Esophagus muscularis mucosa (tissue), 4 donors: ENCODE measurements at regions not wholly inside any gene's neighbourhood (a gene's known extent, or its start where the extent isn't known, plus 50 kb on each side); places are given as distances from the start of the nearest gene placed in this dataset.
A peak's percentile ranks its signal among the peaks of the same experiment; 100 is the strongest.

Experiments used
- DNase-seq: peaks from one replicate; pipeline ENCODE4 v3.0.0-alpha.2; 2017; ENCODE audit errors: extremely low spot score
- H3K27ac ChIP-seq, 4 donors: fragments of 200-600 bp; sonication (generic); replicated peaks in 1 of 4; 1 replicate in 3 of 4; 2 replicates in 1 of 4; pipeline ENCODE4 v1.5.1; 2016 to 2019; ENCODE audit warnings: mild to moderate bottlenecking in 1 of 4
- H3K27me3 ChIP-seq, 4 donors: fragments of 200-600 bp; sonication (generic); one replicate each; pipeline versions ENCODE4 v1.5.1 to v1.6.0; 2016 to 2019
- H3K36me3 ChIP-seq, 4 donors: fragments of 200-600 bp; sonication (generic); one replicate each; pipeline ENCODE4 v1.5.1; 2016 to 2019
- H3K4me1 ChIP-seq, 4 donors: fragments of 200-600 bp; sonication (generic); one replicate each; pipeline ENCODE4 v1.5.1; 2016 to 2019
- H3K4me3 ChIP-seq, 4 donors: fragments of 200-600 bp; sonication (generic); 1 replicate in 2 of 4; 2 replicates in 2 of 4; pipeline ENCODE4 v1.5.1; 2016 to 2019; ENCODE audit warnings: mild to moderate bottlenecking in 4 of 4, moderate library complexity in 1 of 4
- H3K9me3 ChIP-seq, 4 donors: fragments of 200-600 bp; sonication (generic); 1 replicate in 3 of 4; 2 replicates in 1 of 4; pipeline ENCODE4 v1.5.1; 2016 to 2019
- CTCF ChIP-seq, 3 experiments: fragments of 200-600 bp in 2 of 3; fragments of 450-650 bp in 1 of 3; sonication (generic) in 2 of 3; IDR thresholded peaks; one replicate each; pipeline ENCODE4 v1.5.1; 2017 to 2019; ENCODE audit warnings: antibody characterized with exemption in 3 of 3, mild to moderate bottlenecking in 2 of 3, moderate library complexity in 1 of 3
- EP300 ChIP-seq: sonication (generic); formaldehyde crosslinking; IDR thresholded peaks from one replicate; pipeline ENCODE4 v1.6.1; 2017; ENCODE audit warnings: antibody characterized with exemption
- POLR2A ChIP-seq: fragments of 450-650 bp; IDR thresholded peaks from one replicate; pipeline ENCODE4 v1.6.1; 2017; ENCODE audit warnings: antibody characterized with exemption, moderate library complexity, mild to moderate bottlenecking, low read depth
- POLR2AphosphoS5 ChIP-seq, 2 donors: sonication (generic); formaldehyde crosslinking; IDR thresholded peaks; one replicate each; pipeline ENCODE4 v1.6.1; 2017; ENCODE audit warnings: antibody characterized with exemption in 2 of 2
- whole genome bisulfite sequencing: methylation state at CpG from one replicate; pipeline ENCODE4 v1.1.5; 2018; 5-methylcytosine and 5-hydroxymethylcytosine counted together
- intact Hi-C: fragments of 100-400 bp; cut with DNase I; formaldehyde crosslinking; loops from one replicate; pipeline ENCODE4 v1.15.1; 2023

- no peak for TF ChIP-seq POLR2A
- no peak for TF ChIP-seq POLR2AphosphoS5 (IDR thresholded peaks at IDR 0.05)
- TF ChIP-seq CTCF (IDR thresholded peaks at IDR 0.05): no peak
- no peak for TF ChIP-seq EP300
- no peaks in the 10 kb centered on the region for H3K9me3 ChIP-seq
- H3K4me1 ChIP-seq: no peaks in the 10 kb centered on the region
- intact Hi-C loops: no loop called here
- DNase-seq: no peak
- H3K27me3 ChIP-seq: peaks cover 0 to 22% (median 0%) of the 10 kb centered on the region in 4 donors
- H3K36me3 ChIP-seq: no peaks in the 10 kb centered on the region
- H3K27ac ChIP-seq: no peak overlapping the region
- no peak overlapping the region for H3K4me3 ChIP-seq
These were observed 59.5 kb upstream of the CAPRIN2 start for GRCh38 chr12:30814295-30814655.

- TF ChIP-seq POLR2AphosphoS5 (IDR thresholded peaks at IDR 0.05): no peak
- no peak for TF ChIP-seq EP300
- no peak for TF ChIP-seq CTCF (IDR thresholded peaks at IDR 0.05)
- TF ChIP-seq POLR2A: no peak
- H3K4me1 ChIP-seq: no peaks in the 10 kb centered on the region
- WGBS: 55% methylated on average over 3 of the region's 3 CpGs
- DNase-seq: no peak
- no peaks in the 10 kb centered on the region for H3K36me3 ChIP-seq
- H3K27ac ChIP-seq: no peak overlapping the region
- intact Hi-C loops: no loop called here
- no peaks in the 10 kb centered on the region for H3K9me3 ChIP-seq
- H3K27me3 ChIP-seq: peaks cover 0 to 18% (median 0%) of the 10 kb centered on the region in 4 donors
- H3K4me3 ChIP-seq: no peak overlapping the region
These were observed 59.0 kb upstream of the CAPRIN2 start for GRCh38 chr12:30813525-30814294.

DNA sequence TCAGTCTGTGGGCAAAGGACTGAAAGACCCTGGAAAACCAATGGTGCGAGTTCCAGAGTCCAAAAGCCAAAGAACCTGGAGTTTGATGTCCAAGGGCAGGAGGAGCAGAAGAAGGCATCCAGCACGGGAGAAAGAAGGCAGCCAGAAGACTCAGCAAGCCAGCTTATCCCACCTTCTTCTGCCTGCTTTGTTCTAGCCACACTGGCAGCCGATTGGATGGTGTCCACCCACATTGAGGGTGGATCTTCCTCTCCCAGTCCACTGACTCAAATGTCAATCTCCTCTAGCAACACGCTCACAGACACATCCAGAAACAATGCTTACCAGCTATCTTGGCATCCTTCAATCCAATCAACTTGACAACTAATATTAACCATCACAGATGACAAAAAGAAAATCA, 57.2 kb upstream of the CAPRIN2 start:
- intact Hi-C loops: no loop called here

GRCh38 chr12:30810918-30811317, 56.2 kb upstream of the CAPRIN2 start:
- H3K27ac ChIP-seq: no peak overlapping the region
- no peak overlapping the region for H3K4me3 ChIP-seq
- no peaks in the 10 kb centered on the region for H3K36me3 ChIP-seq
- 96% methylated on average over 2 of the region's 2 CpGs for WGBS
- H3K4me1 ChIP-seq: peaks cover 0 to 5% (median 2%) of the 10 kb centered on the region in 4 donors
- intact Hi-C loops: no loop called here
- no peak for TF ChIP-seq POLR2AphosphoS5 (IDR thresholded peaks at IDR 0.05)
- TF ChIP-seq POLR2A: no peak
- no peak for TF ChIP-seq EP300
- TF ChIP-seq CTCF (IDR thresholded peaks at IDR 0.05): no peak
- no peaks in the 10 kb centered on the region for H3K9me3 ChIP-seq
- DNase-seq: peak; percentile 14
- H3K27me3 ChIP-seq: no peaks in the 10 kb centered on the region

More for the DNA sequence above, 57.2 kb upstream of the CAPRIN2 start:
- Histone ChIP-seq H3K27me3 (peaks cover 0 to 1% (median 0%) of the 10 kb centered on the region in 4 donors), H3K4me3 (no peak overlapping the region), H3K27ac (no peak overlapping the region), H3K36me3 (no peaks in the 10 kb centered on the region), H3K4me1 (peaks cover 0 to 5% (median 2%) of the 10 kb centered on the region in 4 donors), H3K9me3 (no peaks in the 10 kb centered on the region)
- 70% methylated on average over 4 of the region's 4 CpGs for WGBS
- no peak for TF ChIP-seq EP300
- TF ChIP-seq CTCF (IDR thresholded peaks at IDR 0.05): no peak
- no peak for TF ChIP-seq POLR2A
- no peak for TF ChIP-seq POLR2AphosphoS5 (IDR thresholded peaks at IDR 0.05)
- DNase-seq: peak; percentile 87

- no peak for TF ChIP-seq POLR2AphosphoS5 (IDR thresholded peaks at IDR 0.05)
- no peak for TF ChIP-seq POLR2A
- TF ChIP-seq CTCF (IDR thresholded peaks at IDR 0.05): no peak
- TF ChIP-seq EP300: no peak
- intact Hi-C loops: loop anchor here (5.0 to 10.0 kb wide), 2 partner anchors 50 to 1733 kb away; no protein-coding TSS in a partner anchor
- H3K9me3 ChIP-seq: no peaks in the 10 kb centered on the region
These were observed 52.9 kb upstream of the CAPRIN2 start for GRCh38 chr12:30807695-30808034.

More at GRCh38 chr12:30807695-30808034, 52.9 kb upstream of the CAPRIN2 start:
- Histone ChIP-seq H3K27me3 (no peaks in the 10 kb centered on the region), H3K4me3 (no peak overlapping the region), H3K4me1 (peaks cover 0 to 5% (median 2%) of the 10 kb centered on the region in 4 donors), H3K27ac (no peak overlapping the region), H3K36me3 (no peaks in the 10 kb centered on the region)
- no peak for DNase-seq
- WGBS: 100% methylated on average over 1 of the region's 1 CpG
